ENCODE measurements at regions not wholly inside any gene's neighbourhood (a gene's known extent, or its start where the extent isn't known, plus 50 kb on each side); places are given as distances from the start of the nearest gene placed in this dataset.

DNA sequence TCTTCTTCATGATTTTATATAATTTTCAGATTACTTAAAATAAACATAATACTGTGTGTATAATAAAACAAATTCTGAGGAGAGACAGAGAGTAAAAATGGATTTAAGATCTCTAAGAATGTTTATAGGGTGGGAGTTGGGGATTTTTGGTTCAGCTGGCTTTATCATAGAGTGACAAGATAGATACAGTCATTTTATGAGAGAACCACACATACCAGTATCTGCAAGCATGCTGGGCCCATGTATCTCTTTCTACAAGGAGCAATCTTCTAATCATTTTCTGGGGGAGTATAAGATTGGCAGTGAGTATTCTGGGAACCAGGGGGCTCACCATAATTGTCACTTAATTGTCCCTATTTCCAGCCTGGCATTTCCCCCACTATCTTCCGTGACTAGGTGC, 64.3 kb upstream of the DUSP10 start:
- Histone ChIP-seq H3K27me3 (ENCODE audit: low read depth) (no peaks in the 10 kb centered on the region), H3K36me3 (no peaks in the 10 kb centered on the region), H3K4me3 (no peak overlapping the region), H3K9me3 (replicated peaks) (no peaks in the 10 kb centered on the region), H3K27ac (replicated peaks) (no peak overlapping the region), H3K4me1 (no peaks in the 10 kb centered on the region)
- intact Hi-C loops (cut with micrococcal nuclease): no loop called here
- no peak for DNase-seq
- TF ChIP-seq, protein P1, sequence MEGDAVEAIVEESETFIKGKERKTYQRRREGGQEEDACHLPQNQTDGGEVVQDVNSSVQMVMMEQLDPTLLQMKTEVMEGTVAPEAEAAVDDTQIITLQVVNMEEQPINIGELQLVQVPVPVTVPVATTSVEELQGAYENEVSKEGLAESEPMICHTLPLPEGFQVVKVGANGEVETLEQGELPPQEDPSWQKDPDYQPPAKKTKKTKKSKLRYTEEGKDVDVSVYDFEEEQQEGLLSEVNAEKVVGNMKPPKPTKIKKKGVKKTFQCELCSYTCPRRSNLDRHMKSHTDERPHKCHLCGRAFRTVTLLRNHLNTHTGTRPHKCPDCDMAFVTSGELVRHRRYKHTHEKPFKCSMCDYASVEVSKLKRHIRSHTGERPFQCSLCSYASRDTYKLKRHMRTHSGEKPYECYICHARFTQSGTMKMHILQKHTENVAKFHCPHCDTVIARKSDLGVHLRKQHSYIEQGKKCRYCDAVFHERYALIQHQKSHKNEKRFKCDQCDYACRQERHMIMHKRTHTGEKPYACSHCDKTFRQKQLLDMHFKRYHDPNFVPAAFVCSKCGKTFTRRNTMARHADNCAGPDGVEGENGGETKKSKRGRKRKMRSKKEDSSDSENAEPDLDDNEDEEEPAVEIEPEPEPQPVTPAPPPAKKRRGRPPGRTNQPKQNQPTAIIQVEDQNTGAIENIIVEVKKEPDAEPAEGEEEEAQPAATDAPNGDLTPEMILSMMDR (IDR thresholded peaks at IDR 0.05; ENCODE audit: borderline replicate concordance): no peak

DNA sequence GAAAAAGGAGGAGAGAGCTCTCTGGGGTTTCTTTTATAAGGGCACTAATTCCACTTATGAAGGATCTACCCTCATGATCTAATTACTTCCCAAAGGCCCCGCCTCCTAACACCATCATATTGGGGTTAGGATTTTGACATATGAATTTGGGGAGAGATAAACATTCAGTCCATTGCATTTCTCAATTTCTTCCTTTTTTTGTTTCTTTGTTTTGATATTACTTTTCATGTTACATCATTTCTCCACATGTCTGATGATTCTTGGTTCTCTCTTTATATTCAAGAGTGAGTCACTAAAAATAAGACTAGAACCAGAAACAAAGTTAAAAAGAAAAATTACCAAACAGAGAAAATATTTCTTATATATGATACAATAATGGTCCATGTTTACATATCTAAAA, 63.2 kb upstream of the DUSP10 start:
- H3K9me3 ChIP-seq (replicated peaks): peaks cover 2% of the 10 kb centered on the region
- intact Hi-C loops (cut with micrococcal nuclease): no loop called here
- H3K4me1 ChIP-seq: no peaks in the 10 kb centered on the region
- TF ChIP-seq, protein P1 (IDR thresholded peaks at IDR 0.05; ENCODE audit: borderline replicate concordance): no peak
- DNase-seq: no peak
- H3K27ac ChIP-seq (replicated peaks): no peak overlapping the region
- H3K36me3 ChIP-seq: no peaks in the 10 kb centered on the region
- no peak overlapping the region for H3K4me3 ChIP-seq
- H3K27me3 ChIP-seq (ENCODE audit: low read depth): no peaks in the 10 kb centered on the region

DNA sequence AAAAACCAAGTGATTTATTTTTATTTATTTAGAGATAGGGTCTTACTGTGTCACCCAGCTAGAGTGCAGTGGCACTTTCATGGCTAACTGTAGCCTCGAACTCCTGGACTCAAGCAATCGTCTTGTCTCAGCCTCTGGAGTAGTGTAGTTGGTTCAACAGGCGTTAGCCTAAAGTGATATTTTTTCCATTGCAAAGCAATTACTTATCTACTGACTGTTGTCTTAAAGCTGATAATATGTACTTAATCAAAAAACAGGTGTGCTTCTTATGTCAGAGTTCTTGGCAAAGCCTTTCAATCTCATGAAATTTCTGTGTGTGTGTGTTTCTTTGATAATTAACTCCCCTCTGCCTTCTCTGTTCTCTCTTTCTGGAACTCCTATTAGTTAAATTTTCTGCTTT, 62.4 kb upstream of the DUSP10 start:
- DNase-seq: no peak
- Histone ChIP-seq H3K4me1 (no peaks in the 10 kb centered on the region), H3K4me3 (no peak overlapping the region), H3K9me3 (replicated peaks) (peaks cover 10% of the 10 kb centered on the region), H3K27ac (replicated peaks) (no peak overlapping the region), H3K36me3 (no peaks in the 10 kb centered on the region), H3K27me3 (ENCODE audit: low read depth) (no peaks in the 10 kb centered on the region)
- TF ChIP-seq, protein P1 (IDR thresholded peaks at IDR 0.05; ENCODE audit: borderline replicate concordance): no peak
- intact Hi-C loops (cut with micrococcal nuclease): no loop called here

DNA sequence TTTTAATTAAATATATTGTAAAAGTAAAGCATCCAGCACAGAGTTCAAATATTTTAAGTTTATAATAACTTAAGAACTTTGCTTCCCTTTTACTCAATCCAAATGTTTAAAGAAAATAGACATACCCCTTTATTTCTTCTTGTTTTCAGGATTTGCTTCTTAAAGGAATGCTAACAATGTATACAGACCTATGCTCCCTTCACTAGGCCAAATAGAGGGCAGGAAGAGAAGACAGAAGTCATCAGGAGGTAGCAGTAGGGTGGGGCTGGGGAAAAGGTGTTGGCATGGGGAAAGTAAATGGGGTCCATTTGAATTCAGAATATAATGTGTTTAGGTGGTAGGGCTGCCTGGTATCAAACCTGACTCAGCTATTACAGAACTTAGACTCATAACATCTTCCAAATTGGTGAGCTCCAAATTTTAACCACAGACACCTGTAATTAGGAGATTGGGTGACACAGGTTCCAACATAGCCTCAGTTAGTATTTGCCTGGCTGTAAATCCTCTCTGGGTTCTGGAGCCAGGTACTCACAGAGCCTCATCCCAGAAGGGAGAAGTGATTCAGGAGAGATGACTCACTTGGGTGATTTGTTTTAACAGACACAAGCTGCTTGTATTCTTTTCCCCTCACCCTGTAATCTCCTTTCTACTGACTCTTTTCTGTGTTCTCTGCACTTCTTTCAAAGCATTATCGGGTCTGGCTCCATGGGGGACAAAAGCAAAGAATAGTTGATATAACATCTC, 60.1 kb upstream of the DUSP10 start:
- DNase-seq: no peak
- Histone ChIP-seq H3K4me3 (no peak overlapping the region), H3K27ac (replicated peaks) (no peak overlapping the region), H3K27me3 (ENCODE audit: low read depth) (no peaks in the 10 kb centered on the region), H3K36me3 (no peaks in the 10 kb centered on the region), H3K9me3 (replicated peaks) (peaks cover 11% of the 10 kb centered on the region), H3K4me1 (no peaks in the 10 kb centered on the region)
- TF ChIP-seq, protein P1 (IDR thresholded peaks at IDR 0.05; ENCODE audit: borderline replicate concordance): no peak
- intact Hi-C loops (cut with micrococcal nuclease): no loop called here

DNA sequence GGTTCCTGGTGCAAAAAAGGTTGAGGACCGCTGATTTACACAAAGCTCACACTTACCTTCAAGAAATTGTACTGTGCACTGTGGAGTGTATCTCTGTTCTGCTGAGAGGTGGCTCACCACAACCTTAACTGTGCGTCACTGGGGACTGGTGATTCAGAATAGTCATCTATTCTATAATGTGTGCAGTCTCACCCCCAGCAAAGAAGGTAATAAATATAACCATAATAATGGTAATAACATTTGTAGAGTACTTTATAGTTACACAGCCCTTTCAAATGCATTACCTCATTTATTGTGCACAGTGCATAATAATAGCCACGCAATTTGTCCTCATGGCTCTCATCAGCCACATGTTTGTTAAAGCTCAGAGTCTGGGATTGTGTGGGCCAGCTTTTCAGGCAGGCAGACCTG, 59.4 kb upstream of the DUSP10 start:
- peaks cover 11% of the 10 kb centered on the region for H3K9me3 ChIP-seq (replicated peaks)
- TF ChIP-seq, protein P1 (IDR thresholded peaks at IDR 0.05; ENCODE audit: borderline replicate concordance): no peak
- DNase-seq: no peak

More for the DNA sequence above, 59.4 kb upstream of the DUSP10 start:
- no peaks in the 10 kb centered on the region for H3K27me3 ChIP-seq (ENCODE audit: low read depth)
- no peak overlapping the region for H3K4me3 ChIP-seq
- intact Hi-C loops (cut with micrococcal nuclease): no loop called here
- H3K27ac ChIP-seq (replicated peaks): no peak overlapping the region
- H3K4me1 ChIP-seq: no peaks in the 10 kb centered on the region
- H3K36me3 ChIP-seq: no peaks in the 10 kb centered on the region
